H1 (cell line): ENCODE measurements at regions not wholly inside any gene's neighbourhood (a gene's known extent, or its start where the extent isn't known, plus 50 kb on each side); places are given as distances from the start of the nearest gene placed in this dataset.

Experiments
- CTCF ChIA-PET: fragments of 300-600 bp; sonication (Branson Sonifier 250); formaldehyde crosslinking; loops from one replicate; lab custom pipeline; 2021; ENCODE audit not compliant: partially characterized antibody; lab: Charles Lee
- POLR2A ChIA-PET: fragments of 300-600 bp; sonication (Branson Sonifier 250); formaldehyde crosslinking; loops from one replicate; lab custom pipeline; 2021; ENCODE audit warnings: inconsistent platforms; ENCODE audit not compliant: partially characterized antibody; lab: Charles Lee
- DNase-seq, 2 experiments: peaks; one replicate each; pipeline versions ENCODE4 v3.0.0 to v3.0.0-alpha.2; 2010 to 2022; ENCODE audit warnings: low spot score in 2 of 2, low read depth in 1 of 2, mixed read lengths in 1 of 2
- FAIRE-seq: peaks from 2 replicates; lab custom pipeline; 2011; peaks lifted over from hg19 to GRCh38; lab: Jason Lieb, UNC
- H2AFZ ChIP-seq: 2 replicates; pipeline ENCODE4 v1.8.1; 2012; ENCODE audit warnings: low read length, inconsistent platforms
- H2AK5ac ChIP-seq: 2 replicates; pipeline ENCODE4 v1.6.1; 2013; ENCODE audit warnings: low read depth, low read length
- H2BK120ac ChIP-seq: replicated peaks from 2 replicates; pipeline ENCODE3; 2013; ENCODE audit warnings: low read depth, low read length, inconsistent platforms
- H2BK12ac ChIP-seq: 2 replicates; pipeline ENCODE4 v1.6.1; 2013; ENCODE audit warnings: low read depth, low read length
- H2BK15ac ChIP-seq: 2 replicates; pipeline ENCODE4 v1.6.1; 2013; ENCODE audit warnings: low read length
- H2BK20ac ChIP-seq: 2 replicates; pipeline ENCODE4 v1.6.1; 2013; ENCODE audit warnings: low read length
- H2BK5ac ChIP-seq: 2 replicates; pipeline ENCODE4 v1.6.1; 2013; ENCODE audit warnings: low read depth, low read length
- H3K14ac ChIP-seq: 2 replicates; pipeline ENCODE4 v1.6.1; 2013; ENCODE audit warnings: inconsistent platforms; ENCODE audit not compliant: insufficient read length
- H3K18ac ChIP-seq: 2 replicates; pipeline ENCODE4 v1.6.1; 2013; ENCODE audit warnings: low read length; ENCODE audit errors: extremely low read depth
- H3K23ac ChIP-seq: 2 replicates; pipeline ENCODE4 v1.6.1; 2013; ENCODE audit warnings: inconsistent platforms; ENCODE audit not compliant: insufficient read length
- H3K23me2 ChIP-seq: 2 replicates; pipeline ENCODE4 v1.6.1; 2013; ENCODE audit warnings: low read depth, low read length
- H3K27ac ChIP-seq: 2 replicates; pipeline ENCODE4 v1.6.1; 2011; ENCODE audit warnings: low read depth, low read length, inconsistent platforms
- H3K27me3 ChIP-seq, 4 experiments: replicated peaks in 1 of 4; 1 replicate in 1 of 4; 2 replicates in 3 of 4; pipeline versions ENCODE4 v1.6.1 to v1.8.1; 2011 to 2013; ENCODE audit warnings: low read length in 3 of 4, mild to moderate bottlenecking in 3 of 4, inconsistent platforms in 2 of 4, mixed read lengths in 2 of 4, moderate library complexity in 1 of 4; ENCODE audit not compliant: control insufficient read depth in 3 of 4, insufficient read depth in 3 of 4; ENCODE audit errors: extremely low read depth in 1 of 4
- H3K36me3 ChIP-seq, 4 experiments: 2 replicates each; pipeline versions ENCODE4 v1.6.1 to v1.8.1; 2011 to 2013; ENCODE audit warnings: mild to moderate bottlenecking in 4 of 4, low read length in 3 of 4, moderate library complexity in 2 of 4, control low read depth in 1 of 4, inconsistent platforms in 1 of 4; ENCODE audit not compliant: insufficient read depth in 4 of 4, control insufficient read depth in 2 of 4
- H3K4ac ChIP-seq: replicated peaks from 2 replicates; pipeline ENCODE3; 2013; ENCODE audit warnings: low read length, low read depth, mixed read lengths, inconsistent platforms; ENCODE audit not compliant: insufficient read length
- H3K4me1 ChIP-seq, 4 experiments: replicated peaks in 1 of 4; 1 replicate in 1 of 4; 2 replicates in 3 of 4; pipeline versions ENCODE4 v1.6.1 to v1.8.1; 2011 to 2013; ENCODE audit warnings: low read length in 3 of 4, inconsistent platforms in 2 of 4, mixed read lengths in 1 of 4; ENCODE audit not compliant: insufficient read depth in 4 of 4, control insufficient read depth in 3 of 4
- H3K4me2 ChIP-seq, 2 experiments: 2 replicates each; pipeline versions ENCODE4 v1.6.1 to v1.8.1; 2011 to 2013; ENCODE audit warnings: low read depth in 2 of 2, low read length in 2 of 2, control low read depth in 1 of 2, inconsistent platforms in 1 of 2, mild to moderate bottlenecking in 1 of 2; ENCODE audit not compliant: insufficient read depth in 1 of 2
- H3K4me3 ChIP-seq, 4 experiments: fragments of 200-600, 300-600 bp in 1 of 4; sonication (generic), shearing (Covaris generic), sonication (Bioruptor Twin) in 1 of 4; 2 replicates each; pipeline versions ENCODE4 v1.5.1 to v1.8.1; 2011 to 2016; ENCODE audit warnings: low read length in 4 of 4, low read depth in 3 of 4, control low read depth in 2 of 4, inconsistent platforms in 2 of 4, mild to moderate bottlenecking in 2 of 4, mixed read lengths in 1 of 4, moderate library complexity in 1 of 4; ENCODE audit not compliant: insufficient read depth in 2 of 4; ENCODE audit errors: extremely low read depth in 1 of 4
- H3K56ac ChIP-seq: replicated peaks from 2 replicates; pipeline ENCODE3; 2013; ENCODE audit warnings: low read depth, mild to moderate bottlenecking, mixed read lengths, low read length, inconsistent platforms; ENCODE audit not compliant: insufficient read length
- H3K79me1 ChIP-seq: 2 replicates; pipeline ENCODE4 v1.6.1; 2013; ENCODE audit warnings: low read depth, low read length, control low read depth
- H3K79me2 ChIP-seq, 2 experiments: 2 replicates each; pipeline versions ENCODE4 v1.6.1 to v1.8.1; 2012 to 2013; ENCODE audit warnings: low read length in 2 of 2, mild to moderate bottlenecking in 2 of 2, inconsistent platforms in 1 of 2; ENCODE audit not compliant: insufficient read depth in 2 of 2, control insufficient read depth in 1 of 2
- H3K9ac ChIP-seq, 4 experiments: replicated peaks in 1 of 4; 1 replicate in 1 of 4; 2 replicates in 3 of 4; pipeline versions ENCODE4 v1.6.1 to v1.8.1; 2011 to 2013; ENCODE audit warnings: low read depth in 3 of 4, low read length in 3 of 4, control low read depth in 2 of 4, mild to moderate bottlenecking in 2 of 4, moderate library complexity in 2 of 4, inconsistent platforms in 1 of 4; ENCODE audit errors: extremely low read depth in 1 of 4
- H3K9me3 ChIP-seq, 2 experiments: 2 replicates each; pipeline versions ENCODE4 v1.6.1 to v1.8.1; 2012 to 2013; ENCODE audit warnings: mild to moderate bottlenecking in 2 of 2, moderate library complexity in 2 of 2, control low read depth in 1 of 2, inconsistent platforms in 1 of 2, low read depth in 1 of 2, low read length in 1 of 2, mixed read lengths in 1 of 2; ENCODE audit not compliant: insufficient read depth in 2 of 2
- H4K20me1 ChIP-seq, 2 experiments: replicated peaks in 1 of 2; 2 replicates each; pipeline versions ENCODE3 to v1.8.1; 2011 to 2013; ENCODE audit warnings: inconsistent platforms in 2 of 2, low read length in 2 of 2, mild to moderate bottlenecking in 1 of 2; ENCODE audit not compliant: insufficient read depth in 2 of 2, control insufficient read depth in 1 of 2
- H4K5ac ChIP-seq: 2 replicates; pipeline ENCODE4 v1.6.1; 2013; ENCODE audit warnings: low read length, low read depth, mixed read lengths, inconsistent platforms; ENCODE audit not compliant: insufficient read length
- H4K8ac ChIP-seq: 2 replicates; pipeline ENCODE4 v1.8.0; 2013; ENCODE audit warnings: mild to moderate bottlenecking, moderate library complexity, low read length, inconsistent platforms; ENCODE audit not compliant: insufficient read depth; ENCODE audit errors: extremely low read depth
- H4K91ac ChIP-seq: replicated peaks from 2 replicates; pipeline ENCODE3; 2013; ENCODE audit warnings: low read length, mixed read lengths, inconsistent platforms; ENCODE audit not compliant: insufficient read length
- CBX5 ChIP-seq: fragments of 300-800, 300-1000 bp; sonication (generic); IDR thresholded peaks from 2 replicates; pipeline ENCODE4 v1.7.1; 2016; ENCODE audit warnings: antibody characterized with exemption, low read length, low read depth
- CREB1 ChIP-seq: IDR thresholded peaks from 2 replicates; pipeline ENCODE4 v1.6.1; 2012; ENCODE audit warnings: inconsistent platforms
- EZH2 ChIP-seq: fragments of 200-600 bp; sonication (generic); IDR thresholded peaks from 2 replicates; pipeline ENCODE4 v1.7.1; 2012; ENCODE audit warnings: low read depth, mild to moderate bottlenecking, moderate library complexity, low read length, inconsistent platforms; ENCODE audit not compliant: severe bottlenecking
- JUN ChIP-seq: IDR thresholded peaks from 2 replicates; pipeline ENCODE4 v1.6.1; 2011; ENCODE audit warnings: low read depth, mild to moderate bottlenecking, improper control_type of control experiment, low read length
- SP2 ChIP-seq: IDR thresholded peaks from 2 replicates; pipeline ENCODE4 v1.6.1; 2012; ENCODE audit warnings: mild to moderate bottlenecking, low read length, inconsistent platforms
- TAF1 ChIP-seq: IDR thresholded peaks from 2 replicates; pipeline ENCODE4 v1.6.1; 2011; ENCODE audit warnings: mild to moderate bottlenecking, low read depth, low read length
- WGBS, 2 experiments: shearing (Covaris generic) in 1 of 2; methylation state at CpG; one replicate each; pipeline versions ENCODE4 v1.1.6 to v1.1.7; 2013 to 2015; ENCODE audit warnings: low lambda C conversion rate in 2 of 2, mixed read lengths in 2 of 2, inconsistent platforms in 1 of 2, low coverage in 1 of 2, missing lambda C conversion rate in 1 of 2; ENCODE audit not compliant: insufficient replicate concordance in 2 of 2, insufficient coverage in 1 of 2, insufficient read length in 1 of 2; ENCODE audit errors: extremely low coverage in 1 of 2, missing lambda C conversion rate in 1 of 2; 5-methylcytosine and 5-hydroxymethylcytosine counted together

DNA sequence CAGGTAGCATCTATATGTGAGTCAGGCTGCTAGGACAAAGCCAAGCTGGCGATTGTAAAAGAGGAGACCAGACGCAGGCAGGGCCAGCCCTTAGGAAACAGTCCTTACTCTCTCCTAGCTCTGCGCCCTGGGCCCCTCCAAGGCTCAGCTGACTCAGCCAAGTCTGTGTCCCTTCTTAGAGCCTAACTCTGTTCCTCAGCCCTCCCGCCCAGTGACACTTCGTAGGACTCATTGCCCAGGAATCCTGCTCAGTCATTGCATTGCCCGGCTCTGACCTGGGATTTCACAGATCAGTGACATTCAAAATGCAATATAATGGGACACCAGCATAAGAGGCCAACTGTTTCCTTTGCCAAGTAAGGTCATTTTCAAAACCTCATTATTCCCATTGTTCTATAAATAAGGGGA is 244.2 kb downstream of the TLE3 start:
- H3K4me2 ChIP-seq, result no peak overlapping the region
- H4K8ac ChIP-seq, result no peak overlapping the region
- CTCF ChIA-PET, result no interaction called here

More for the DNA sequence above, 244.2 kb downstream of the TLE3 start:
- FAIRE-seq (no peak), DNase-seq (peak in 1 of 2 experiments; percentile 21)
- no peak overlapping the region for H3K14ac ChIP-seq
- no peaks in the 10 kb centered on the region for H4K20me1 ChIP-seq
- peaks cover 0 to 4% (median 0%) of the 10 kb centered on the region in 4 experiments; a peak in 1 of 7 replicates for H3K4me1 ChIP-seq
- no peak for TF ChIP-seq SP2
- no peak for TF ChIP-seq JUN
- TF ChIP-seq CREB1, result no peak
- TF ChIP-seq CBX5, result no peak
- no peak for TF ChIP-seq TAF1
- no peak for TF ChIP-seq EZH2
- no peaks in the 10 kb centered on the region for H3K36me3 ChIP-seq
- WGBS, 2 experiments, result 84% methylated on average over 6 of the region's 6 CpGs; no CpG with 5 or more reads in 1 of the 2 experiments
- H3K27ac ChIP-seq, result no peak overlapping the region
- H3K9ac ChIP-seq, result no peak overlapping the region
- no peaks in the 10 kb centered on the region for H3K27me3 ChIP-seq
- H2BK15ac ChIP-seq, result no peak overlapping the region
- H2BK120ac ChIP-seq, result no peak overlapping the region
- no peak overlapping the region for H2BK12ac ChIP-seq
- no peak overlapping the region for H2AK5ac ChIP-seq
- H2BK20ac ChIP-seq, result no peak overlapping the region
- H3K18ac ChIP-seq, result no peak overlapping the region
- H3K9me3 ChIP-seq, result no peaks in the 10 kb centered on the region
- 0 out of 2 replicates have a peak, but pooled peaks cover 1% of the 10 kb centered on the region for H3K23me2 ChIP-seq
- no peaks in the 10 kb centered on the region for H3K79me2 ChIP-seq
- H3K79me1 ChIP-seq, result no peaks in the 10 kb centered on the region
- H4K5ac ChIP-seq, result no peak overlapping the region
- H4K91ac ChIP-seq, result no peak overlapping the region
- POLR2A ChIA-PET, result no interaction called here
- no peak overlapping the region for H3K4ac ChIP-seq
- H2BK5ac ChIP-seq, result no peak overlapping the region
- no peak overlapping the region for H3K56ac ChIP-seq
- H3K4me3 ChIP-seq, result no peak overlapping the region
- no peak overlapping the region for H3K23ac ChIP-seq
- no peak overlapping the region for H2AFZ ChIP-seq
